ENCODE measurements at regions not wholly inside any gene's neighbourhood (a gene's known extent, or its start where the extent isn't known, plus 50 kb on each side); places are given as distances from the start of the nearest gene placed in this dataset.

- Mint-ChIP-seq H3K27ac (ENCODE audit: unreplicated experiment) (no peak overlapping the region), H3K36me3 (ENCODE audit: low read depth) (no peaks in the 10 kb centered on the region), H3K4me1 (ENCODE audit: low read depth) (no peaks in the 10 kb centered on the region), H3K27me3 (ENCODE audit: low read depth) (no peaks in the 10 kb centered on the region), H3K4me3 (ENCODE audit: unreplicated experiment) (no peak overlapping the region), H3K9me3 (ENCODE audit: low read depth) (peaks cover 27% of the 10 kb centered on the region)
- TF ChIP-seq, protein P1, sequence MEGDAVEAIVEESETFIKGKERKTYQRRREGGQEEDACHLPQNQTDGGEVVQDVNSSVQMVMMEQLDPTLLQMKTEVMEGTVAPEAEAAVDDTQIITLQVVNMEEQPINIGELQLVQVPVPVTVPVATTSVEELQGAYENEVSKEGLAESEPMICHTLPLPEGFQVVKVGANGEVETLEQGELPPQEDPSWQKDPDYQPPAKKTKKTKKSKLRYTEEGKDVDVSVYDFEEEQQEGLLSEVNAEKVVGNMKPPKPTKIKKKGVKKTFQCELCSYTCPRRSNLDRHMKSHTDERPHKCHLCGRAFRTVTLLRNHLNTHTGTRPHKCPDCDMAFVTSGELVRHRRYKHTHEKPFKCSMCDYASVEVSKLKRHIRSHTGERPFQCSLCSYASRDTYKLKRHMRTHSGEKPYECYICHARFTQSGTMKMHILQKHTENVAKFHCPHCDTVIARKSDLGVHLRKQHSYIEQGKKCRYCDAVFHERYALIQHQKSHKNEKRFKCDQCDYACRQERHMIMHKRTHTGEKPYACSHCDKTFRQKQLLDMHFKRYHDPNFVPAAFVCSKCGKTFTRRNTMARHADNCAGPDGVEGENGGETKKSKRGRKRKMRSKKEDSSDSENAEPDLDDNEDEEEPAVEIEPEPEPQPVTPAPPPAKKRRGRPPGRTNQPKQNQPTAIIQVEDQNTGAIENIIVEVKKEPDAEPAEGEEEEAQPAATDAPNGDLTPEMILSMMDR (IDR thresholded peaks at IDR 0.05) = no peak
- DNase-seq (ENCODE audit: low spot score) = no peak
Measured at GRCh38 chrX:146346102-146346501, 463.5 kb upstream of the CXorf51B start.

- TF ChIP-seq, protein P1 (IDR thresholded peaks at IDR 0.05) = no peak
- H3K4me1 Mint-ChIP-seq (ENCODE audit: low read depth) = no peaks in the 10 kb centered on the region
- H3K9me3 Mint-ChIP-seq (ENCODE audit: low read depth) = peaks cover 30% of the 10 kb centered on the region
- H3K36me3 Mint-ChIP-seq (ENCODE audit: low read depth) = no peaks in the 10 kb centered on the region
- H3K27ac Mint-ChIP-seq (ENCODE audit: unreplicated experiment) = no peak overlapping the region
- no peak for DNase-seq (ENCODE audit: low spot score)
- H3K27me3 Mint-ChIP-seq (ENCODE audit: low read depth) = no peaks in the 10 kb centered on the region
- no peak overlapping the region for H3K4me3 Mint-ChIP-seq (ENCODE audit: unreplicated experiment)
Measured at GRCh38 chrX:146351620-146352019, 458.0 kb upstream of the CXorf51B start.

GRCh38 chrX:146355440-146355839 lies 454.1 kb upstream of the CXorf51B start:
- Mint-ChIP-seq H3K9me3 (ENCODE audit: low read depth) (peaks cover 55% of the 10 kb centered on the region), H3K36me3 (ENCODE audit: low read depth) (no peaks in the 10 kb centered on the region), H3K4me3 (ENCODE audit: unreplicated experiment) (no peak overlapping the region), H3K4me1 (ENCODE audit: low read depth) (no peaks in the 10 kb centered on the region), H3K27me3 (ENCODE audit: low read depth) (no peaks in the 10 kb centered on the region), H3K27ac (ENCODE audit: unreplicated experiment) (no peak overlapping the region)
- TF ChIP-seq, protein P1 (IDR thresholded peaks at IDR 0.05) = no peak
- no peak for DNase-seq (ENCODE audit: low spot score)

DNA sequence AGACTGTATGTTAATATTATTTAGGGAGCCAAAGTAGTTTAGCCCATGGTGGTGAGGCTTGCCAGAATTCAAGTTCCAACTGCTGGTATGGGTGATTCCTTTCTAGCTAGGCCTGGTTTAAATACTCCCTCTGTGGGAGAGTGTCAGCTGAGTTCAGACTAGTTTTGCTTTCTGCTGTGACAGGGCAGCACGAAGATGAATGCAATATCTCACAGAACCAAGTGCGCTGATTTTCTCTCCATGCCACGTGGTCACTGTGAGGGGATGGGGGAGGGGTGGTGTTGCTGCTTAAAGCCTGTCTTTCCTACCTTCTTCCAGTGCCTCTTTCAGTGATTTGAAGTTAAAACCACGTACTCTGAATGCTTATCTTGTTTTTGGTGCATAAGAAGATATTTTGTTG lies 445.7 kb upstream of the CXorf51B start:
- H3K27me3 Mint-ChIP-seq (ENCODE audit: low read depth) = no peaks in the 10 kb centered on the region
- no peaks in the 10 kb centered on the region for H3K4me1 Mint-ChIP-seq (ENCODE audit: low read depth)
- H3K27ac Mint-ChIP-seq (ENCODE audit: unreplicated experiment) = no peak overlapping the region
- H3K9me3 Mint-ChIP-seq (ENCODE audit: low read depth) = peaks cover 58% of the 10 kb centered on the region
- TF ChIP-seq, protein P1 (IDR thresholded peaks at IDR 0.05) = no peak
- no peak for DNase-seq (ENCODE audit: low spot score)
- no peak overlapping the region for H3K4me3 Mint-ChIP-seq (ENCODE audit: unreplicated experiment)
- no peaks in the 10 kb centered on the region for H3K36me3 Mint-ChIP-seq (ENCODE audit: low read depth)

DNA sequence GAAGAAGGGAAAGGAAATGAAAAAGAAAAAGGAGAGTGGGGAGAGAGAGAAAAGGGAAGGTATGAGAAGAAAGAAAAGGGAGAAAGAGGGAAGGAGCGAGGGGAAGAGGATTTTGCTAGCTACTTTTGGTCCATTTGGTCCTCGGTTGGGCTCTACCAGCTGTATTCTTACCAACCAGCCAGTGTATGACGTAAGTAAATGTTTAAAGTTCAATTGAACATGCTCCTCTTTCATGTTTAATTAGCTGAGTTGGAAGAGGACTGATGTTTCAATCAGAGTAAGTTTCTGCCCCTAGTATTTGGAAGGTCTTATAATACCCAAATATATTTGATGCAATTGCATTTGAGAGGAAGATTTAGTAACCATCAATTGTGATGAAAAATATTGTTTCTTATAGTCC lies 424.0 kb upstream of the CXorf51B start:
- TF ChIP-seq, protein P1 (IDR thresholded peaks at IDR 0.05) = no peak
- no peaks in the 10 kb centered on the region for H3K4me1 Mint-ChIP-seq (ENCODE audit: low read depth)
- H3K4me3 Mint-ChIP-seq (ENCODE audit: unreplicated experiment) = no peak overlapping the region
- no peaks in the 10 kb centered on the region for H3K36me3 Mint-ChIP-seq (ENCODE audit: low read depth)
- no peak for DNase-seq (ENCODE audit: low spot score)
- H3K27ac Mint-ChIP-seq (ENCODE audit: unreplicated experiment) = no peak overlapping the region
- peaks cover 59% of the 10 kb centered on the region for H3K9me3 Mint-ChIP-seq (ENCODE audit: low read depth)
- no peaks in the 10 kb centered on the region for H3K27me3 Mint-ChIP-seq (ENCODE audit: low read depth)
